Endothelial cell of umbilical vein (primary cell): ENCODE measurements at regions not wholly inside any gene's neighbourhood (a gene's known extent, or its start where the extent isn't known, plus 50 kb on each side); places are given as distances from the start of the nearest gene placed in this dataset.

ENCODE experiments used
- BruUV-seq: library from RNA; stranded (reverse); fragments of 400-500 nt; replicated peaks from 2 replicates; lab custom pipeline; 2021; lab: Mats Ljungman, UMichigan
- CTCF ChIA-PET: fragments of 300-600, 350-600 bp; sonication (Branson Sonifier 250); formaldehyde crosslinking; loops from one replicate; lab custom pipeline; 2021; ENCODE audit warnings: antibody characterized with exemption, inconsistent platforms; lab: Charles Lee
- POLR2A ChIA-PET: fragments of 300-600, 350-600 bp; sonication (Branson Sonifier 250); formaldehyde crosslinking; loops from one replicate; lab custom pipeline; 2021; ENCODE audit warnings: antibody characterized with exemption, inconsistent platforms; lab: Charles Lee
- DNase-seq: peaks from one replicate; pipeline ENCODE4 v3.0.0-alpha.2; 2011; ENCODE audit warnings: low read depth, low spot score
- FAIRE-seq: peaks from 2 replicates; lab custom pipeline; 2011; peaks lifted over from hg19 to GRCh38; lab: Jason Lieb, UNC
- H2AFZ ChIP-seq: 2 replicates; pipeline ENCODE4 v1.6.0; 2012; ENCODE audit warnings: low read depth, low read length, control low read depth, inconsistent platforms
- H3K27ac ChIP-seq: 2 replicates; pipeline ENCODE4 v1.5.1; 2011; ENCODE audit warnings: low read depth, mild to moderate bottlenecking, control low read depth, low read length, moderate library complexity; ENCODE audit not compliant: insufficient read depth
- H3K27me3 ChIP-seq, 2 experiments: 2 replicates each; pipeline versions ENCODE4 v1.6.0 to v1.6.1; 2011; ENCODE audit warnings: low read length in 2 of 2, mixed read lengths in 1 of 2; ENCODE audit not compliant: control insufficient read depth in 2 of 2, insufficient read depth in 2 of 2
- H3K36me3 ChIP-seq, 2 experiments: 2 replicates in 1 of 2; 3 replicates in 1 of 2; pipeline ENCODE4 v1.5.1; 2011; ENCODE audit warnings: low read length in 2 of 2, mild to moderate bottlenecking in 1 of 2, moderate library complexity in 1 of 2; ENCODE audit not compliant: control insufficient read depth in 2 of 2, insufficient read depth in 2 of 2; ENCODE audit errors: extremely low read depth in 1 of 2
- H3K4me1 ChIP-seq: 3 replicates; pipeline ENCODE4 v1.5.1; 2011; ENCODE audit warnings: mild to moderate bottlenecking, low read length; ENCODE audit not compliant: control insufficient read depth, insufficient read depth; ENCODE audit errors: extremely low read depth
- H3K4me2 ChIP-seq: 2 replicates; pipeline ENCODE4 v1.6.1; 2011; ENCODE audit warnings: low read length, control low read depth, mixed read lengths; ENCODE audit not compliant: insufficient read depth
- H3K4me3 ChIP-seq, 3 experiments: fragments of 200-600 bp in 1 of 3; sonication (generic), shearing (Covaris generic) in 1 of 3; replicated peaks in 1 of 3; 2 replicates each; pipeline ENCODE4 v1.5.1; 2011 to 2016; ENCODE audit warnings: control low read depth in 3 of 3, low read length in 3 of 3, mild to moderate bottlenecking in 2 of 3, inconsistent platforms in 1 of 3, low read depth in 1 of 3, moderate library complexity in 1 of 3; ENCODE audit not compliant: insufficient read depth in 1 of 3
- H3K79me2 ChIP-seq: 2 replicates; pipeline ENCODE4 v1.6.0; 2012; ENCODE audit warnings: low read length, inconsistent platforms; ENCODE audit not compliant: control insufficient read depth, insufficient read depth
- H3K9ac ChIP-seq: replicated peaks from 2 replicates; pipeline ENCODE3; 2011; ENCODE audit warnings: low read length, control low read depth; ENCODE audit not compliant: insufficient read depth; ENCODE audit errors: extremely low read depth
- H3K9me1 ChIP-seq: replicated peaks from 3 replicates; pipeline ENCODE4 v1.6.0; 2011; ENCODE audit warnings: mild to moderate bottlenecking, low read length; ENCODE audit not compliant: control insufficient read depth, insufficient read depth; ENCODE audit errors: extremely low read depth
- H3K9me3 ChIP-seq: replicated peaks from 2 replicates; pipeline ENCODE4 v1.5.1; 2012; ENCODE audit warnings: low read length, inconsistent platforms; ENCODE audit not compliant: control insufficient read depth, insufficient read depth
- H4K20me1 ChIP-seq: replicated peaks from 2 replicates; pipeline ENCODE3; 2011; ENCODE audit warnings: mild to moderate bottlenecking, low read length; ENCODE audit not compliant: control insufficient read depth, insufficient read depth; ENCODE audit errors: extremely low read depth
- CTCF ChIP-seq, 2 donors: IDR thresholded peaks; 1 replicate in 1 of 2; 2 replicates in 1 of 2; pipeline ENCODE4 v1.5.1; 2011; ENCODE audit warnings: low read length in 2 of 2, mild to moderate bottlenecking in 2 of 2, moderate library complexity in 2 of 2, control low read depth in 1 of 2, inconsistent platforms in 1 of 2, low read depth in 1 of 2; ENCODE audit not compliant: insufficient read depth in 1 of 2; ENCODE audit errors: extremely low read depth in 1 of 2
- EZH2 ChIP-seq: IDR thresholded peaks from 2 replicates; pipeline ENCODE4 v1.6.1; 2012; ENCODE audit warnings: borderline replicate concordance, low read depth, mild to moderate bottlenecking, moderate library complexity, low read length, inconsistent platforms; ENCODE audit not compliant: severe bottlenecking
- FOS ChIP-seq: IDR thresholded peaks from 2 replicates; pipeline ENCODE4 v1.6.1; 2011; ENCODE audit warnings: mild to moderate bottlenecking, low read length, moderate library complexity, borderline replicate concordance; ENCODE audit not compliant: insufficient read depth
- GATA2 ChIP-seq: IDR thresholded peaks from 2 replicates; pipeline ENCODE4 v1.7.0; 2011; ENCODE audit warnings: low read depth, mild to moderate bottlenecking, moderate library complexity, mixed read lengths, low read length; ENCODE audit not compliant: insufficient read length, insufficient read depth
- MYC ChIP-seq: IDR thresholded peaks from one replicate; pipeline ENCODE4 v1.6.1; 2011; ENCODE audit warnings: mild to moderate bottlenecking, low read depth, low read length
- POLR2A ChIP-seq: IDR thresholded peaks from 2 replicates; pipeline ENCODE4 v1.6.1; 2012; ENCODE audit warnings: low read depth, mild to moderate bottlenecking, control low read depth, low read length
- POLR2AphosphoS5 ChIP-seq: IDR thresholded peaks from 2 replicates; pipeline ENCODE4 v1.6.1; 2012; ENCODE audit warnings: low read depth, mild to moderate bottlenecking, control low read depth, low read length, moderate library complexity; ENCODE audit not compliant: insufficient read depth
- dilution Hi-C: fragments of 300-500 bp; cut with MboI; formaldehyde crosslinking; loops from one replicate; pipeline ENCODE4 v1.15.0; 2019; ENCODE audit warnings: low sequenced_read_pairs; ENCODE audit not compliant: extremely low pct_ligation_motif_present
- intact Hi-C: fragments of 100-400 bp; cut with micrococcal nuclease; formaldehyde crosslinking; loops from one replicate; pipeline ENCODE4 v1.10.0; 2022

- CTCF ChIA-PET, result interaction anchor here (0.7 to 1.5 kb wide), 4 partner anchors 10 to 25 kb away, joined by 3 to 7 read pairs (median 4); no protein-coding TSS in a partner anchor
- H3K27ac ChIP-seq, result no peak overlapping the region
- BruUV-seq, result no TSS peak
These were observed 79.4 kb upstream of the CDKN3 start for GRCh38 chr14:54317391-54317790.

GRCh38 chr14:54322246-54322645 is 74.6 kb upstream of the CDKN3 start:
- dilution Hi-C loops, result no loop called here
- CTCF ChIA-PET, result interaction anchor here (0.8 kb wide), 1 partner anchor 16 kb away, joined by 3 read pairs; no protein-coding TSS in a partner anchor

More at GRCh38 chr14:54317391-54317790, 79.4 kb upstream of the CDKN3 start:
- DNase-seq (no peak), FAIRE-seq (no peak)
- Histone ChIP-seq H3K36me3 (no peaks in the 10 kb centered on the region), H3K27me3 (no peaks in the 10 kb centered on the region), H4K20me1 (no peaks in the 10 kb centered on the region), H2AFZ (no peak overlapping the region), H3K9me1 (no peaks in the 10 kb centered on the region), H3K4me2 (no peak overlapping the region), H3K4me1 (peaks cover 3% of the 10 kb centered on the region), H3K79me2 (no peaks in the 10 kb centered on the region), H3K9me3 (no peaks in the 10 kb centered on the region), H3K4me3 (no peak overlapping the region), H3K9ac (no peak overlapping the region)
- dilution Hi-C loops (no loop called here), intact Hi-C loops (no loop called here)
- TF ChIP-seq EZH2, result no peak
- TF ChIP-seq FOS, result no peak
- POLR2A ChIA-PET, result no interaction called here

More at GRCh38 chr14:54322246-54322645, 74.6 kb upstream of the CDKN3 start:
- no peak overlapping the region for H3K4me2 ChIP-seq
- BruUV-seq, result no TSS peak
- H3K9me1 ChIP-seq, result no peaks in the 10 kb centered on the region
- peaks cover 14% of the 10 kb centered on the region for H3K4me1 ChIP-seq
- no peaks in the 10 kb centered on the region for H3K79me2 ChIP-seq
- H3K36me3 ChIP-seq, result no peaks in the 10 kb centered on the region
- DNase-seq (no peak), FAIRE-seq (no peak)
- H3K4me3 ChIP-seq, result no peak overlapping the region
- H3K27ac ChIP-seq, result no peak overlapping the region
- TF ChIP-seq MYC (no peak), CTCF (IDR thresholded peaks at IDR 0.05; ENCODE audit: extremely low read depth in 1 of 2, insufficient read depth in 1 of 2, low read depth in 1 of 2, low read length in 2 of 2) (no peak), GATA2 (no peak), POLR2AphosphoS5 (no peak), POLR2A (no peak)
- intact Hi-C loops, result no loop called here
- no peaks in the 10 kb centered on the region for H3K9me3 ChIP-seq
- H3K27me3 ChIP-seq, result no peaks in the 10 kb centered on the region
- H3K9ac ChIP-seq, result no peak overlapping the region
- H4K20me1 ChIP-seq, result no peaks in the 10 kb centered on the region
- POLR2A ChIA-PET, result no interaction called here
- no peak overlapping the region for H2AFZ ChIP-seq
